Astrocyte (in vitro differentiated cells and primary cell): ENCODE measurements at regions not wholly inside any gene's neighbourhood (a gene's known extent, or its start where the extent isn't known, plus 50 kb on each side); places are given as distances from the start of the nearest gene placed in this dataset.

Source experiments
- DNase-seq: peaks from one replicate; pipeline ENCODE4 v3.0.0-alpha.2; 2010; ENCODE audit warnings: low read depth
- FAIRE-seq: peaks from 2 replicates; lab custom pipeline; 2011; peaks lifted over from hg19 to GRCh38; lab: Jason Lieb, UNC
- H2AFZ ChIP-seq: 2 replicates; pipeline ENCODE4 v1.6.0; 2012; ENCODE audit warnings: low read depth, low read length, inconsistent platforms
- H3K27ac ChIP-seq: 2 replicates; pipeline ENCODE4 v1.5.1; 2011; ENCODE audit warnings: low read depth, low read length, inconsistent platforms
- H3K27me3 ChIP-seq: 2 replicates; pipeline ENCODE4 v1.6.0; 2011; ENCODE audit warnings: low read length, inconsistent platforms; ENCODE audit not compliant: insufficient read depth
- H3K36me3 ChIP-seq: 2 replicates; pipeline ENCODE4 v1.5.1; 2011; ENCODE audit warnings: low read length, inconsistent platforms; ENCODE audit not compliant: insufficient read depth
- H3K4me1 ChIP-seq: 2 replicates; pipeline ENCODE4 v1.5.1; 2011; ENCODE audit warnings: low read length, inconsistent platforms; ENCODE audit not compliant: insufficient read depth
- H3K4me2 ChIP-seq: 2 replicates; pipeline ENCODE4 v1.6.0; 2012; ENCODE audit warnings: low read length, inconsistent platforms
- H3K4me3 ChIP-seq: 2 replicates; pipeline ENCODE4 v1.5.1; 2011; ENCODE audit warnings: low read depth, mild to moderate bottlenecking, low read length, inconsistent platforms; ENCODE audit not compliant: insufficient read depth
- H3K79me2 ChIP-seq: 2 replicates; pipeline ENCODE4 v1.6.0; 2012; ENCODE audit warnings: mild to moderate bottlenecking, low read length, inconsistent platforms; ENCODE audit not compliant: insufficient read depth
- H3K9ac ChIP-seq: 2 replicates; pipeline ENCODE4 v1.6.0; 2012; ENCODE audit warnings: mild to moderate bottlenecking, low read length, inconsistent platforms
- H3K9me3 ChIP-seq: 2 replicates; pipeline ENCODE4 v1.5.1; 2012; ENCODE audit warnings: low read depth, mild to moderate bottlenecking, low read length, inconsistent platforms; ENCODE audit not compliant: insufficient read depth
- H4K20me1 ChIP-seq: 2 replicates; pipeline ENCODE4 v1.6.0; 2012; ENCODE audit warnings: low read length, inconsistent platforms; ENCODE audit not compliant: insufficient read depth
- H3K27ac Mint-ChIP-seq: one replicate; pipeline ENCODE4 v1.8.0; 2021; ENCODE audit warnings: mild to moderate bottlenecking, mixed read lengths; ENCODE audit not compliant: unreplicated experiment
- H3K27me3 Mint-ChIP-seq: one replicate; pipeline ENCODE4 v1.8.0; 2021; ENCODE audit warnings: low read depth, mixed read lengths; ENCODE audit not compliant: unreplicated experiment
- H3K36me3 Mint-ChIP-seq: one replicate; pipeline ENCODE4 v1.8.0; 2021; ENCODE audit warnings: low read depth, mixed read lengths; ENCODE audit not compliant: unreplicated experiment
- H3K4me1 Mint-ChIP-seq: one replicate; pipeline ENCODE4 v1.8.0; 2021; ENCODE audit warnings: low read depth, mixed read lengths; ENCODE audit not compliant: unreplicated experiment
- H3K4me3 Mint-ChIP-seq: one replicate; pipeline ENCODE4 v1.8.0; 2021; ENCODE audit warnings: mild to moderate bottlenecking, moderate library complexity, mixed read lengths; ENCODE audit not compliant: unreplicated experiment
- H3K9me3 Mint-ChIP-seq: one replicate; pipeline ENCODE4 v1.8.0; 2021; ENCODE audit warnings: mild to moderate bottlenecking, mixed read lengths; ENCODE audit not compliant: unreplicated experiment
- EZH2 ChIP-seq: IDR thresholded peaks from 2 replicates; pipeline ENCODE4 v1.6.1; 2012; ENCODE audit warnings: mild to moderate bottlenecking, low read length, inconsistent platforms; ENCODE audit not compliant: insufficient read depth
- TF ChIP-seq, protein P1 (sequence below): IDR thresholded peaks from 2 replicates; pipeline ENCODE4 v1.5.1; 2011; ENCODE audit warnings: low read depth, mild to moderate bottlenecking, inconsistent platforms, low read length, moderate library complexity; ENCODE audit not compliant: insufficient read depth

DNA sequence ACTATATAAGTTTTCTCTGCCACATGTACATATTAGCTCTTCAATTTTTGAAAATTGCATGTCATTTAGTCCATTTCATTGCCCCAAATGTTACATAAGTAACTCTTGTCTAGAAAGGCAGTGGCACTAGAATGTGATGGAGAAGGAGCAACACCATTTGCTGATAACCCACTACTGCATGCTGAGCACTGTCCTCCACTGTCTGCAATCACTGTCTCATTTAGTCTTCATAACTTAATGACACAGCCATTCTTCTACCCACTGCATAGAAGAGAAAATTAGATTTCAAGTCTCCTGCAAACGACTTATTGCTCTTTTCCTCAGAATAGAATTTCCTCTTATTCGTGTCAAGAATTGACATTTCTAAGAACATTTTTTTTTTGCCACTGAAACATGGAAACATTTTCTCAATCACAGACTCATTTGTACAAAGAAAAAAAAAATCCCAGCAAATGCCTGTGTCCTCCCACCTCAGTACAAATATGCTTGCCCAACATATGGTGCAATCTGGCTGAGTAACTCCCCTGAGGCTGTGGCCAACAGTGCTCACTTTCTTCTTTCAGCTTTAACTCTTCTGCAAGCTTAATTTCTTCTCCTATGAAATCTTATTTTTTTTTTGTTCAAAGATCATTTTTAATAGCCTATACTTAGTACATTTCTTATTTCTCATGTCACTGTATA is 768.6 kb upstream of the HS6ST1 start:
- Histone ChIP-seq H3K36me3 (no peaks in the 10 kb centered on the region), H3K27ac (no peak overlapping the region), H3K27me3 (no peaks in the 10 kb centered on the region), H3K4me3 (no peak overlapping the region), H3K4me2 (no peak overlapping the region), H3K4me1 (no peaks in the 10 kb centered on the region), H3K79me2 (no peaks in the 10 kb centered on the region), H3K9ac (no peak overlapping the region), H3K9me3 (no peaks in the 10 kb centered on the region), H2AFZ (no peak overlapping the region), H4K20me1 (no peaks in the 10 kb centered on the region)
- Mint-ChIP-seq H3K4me3 (no peak overlapping the region), H3K36me3 (no peaks in the 10 kb centered on the region), H3K4me1 (peaks cover 9% of the 10 kb centered on the region), H3K27ac (peak overlapping the region; percentile 4), H3K9me3 (no peaks in the 10 kb centered on the region), H3K27me3 (peaks cover 2% of the 10 kb centered on the region)
- TF ChIP-seq, protein P1, sequence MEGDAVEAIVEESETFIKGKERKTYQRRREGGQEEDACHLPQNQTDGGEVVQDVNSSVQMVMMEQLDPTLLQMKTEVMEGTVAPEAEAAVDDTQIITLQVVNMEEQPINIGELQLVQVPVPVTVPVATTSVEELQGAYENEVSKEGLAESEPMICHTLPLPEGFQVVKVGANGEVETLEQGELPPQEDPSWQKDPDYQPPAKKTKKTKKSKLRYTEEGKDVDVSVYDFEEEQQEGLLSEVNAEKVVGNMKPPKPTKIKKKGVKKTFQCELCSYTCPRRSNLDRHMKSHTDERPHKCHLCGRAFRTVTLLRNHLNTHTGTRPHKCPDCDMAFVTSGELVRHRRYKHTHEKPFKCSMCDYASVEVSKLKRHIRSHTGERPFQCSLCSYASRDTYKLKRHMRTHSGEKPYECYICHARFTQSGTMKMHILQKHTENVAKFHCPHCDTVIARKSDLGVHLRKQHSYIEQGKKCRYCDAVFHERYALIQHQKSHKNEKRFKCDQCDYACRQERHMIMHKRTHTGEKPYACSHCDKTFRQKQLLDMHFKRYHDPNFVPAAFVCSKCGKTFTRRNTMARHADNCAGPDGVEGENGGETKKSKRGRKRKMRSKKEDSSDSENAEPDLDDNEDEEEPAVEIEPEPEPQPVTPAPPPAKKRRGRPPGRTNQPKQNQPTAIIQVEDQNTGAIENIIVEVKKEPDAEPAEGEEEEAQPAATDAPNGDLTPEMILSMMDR = no peak
- no peak for TF ChIP-seq EZH2
- FAIRE-seq = no peak
- DNase-seq = no peak

DNA sequence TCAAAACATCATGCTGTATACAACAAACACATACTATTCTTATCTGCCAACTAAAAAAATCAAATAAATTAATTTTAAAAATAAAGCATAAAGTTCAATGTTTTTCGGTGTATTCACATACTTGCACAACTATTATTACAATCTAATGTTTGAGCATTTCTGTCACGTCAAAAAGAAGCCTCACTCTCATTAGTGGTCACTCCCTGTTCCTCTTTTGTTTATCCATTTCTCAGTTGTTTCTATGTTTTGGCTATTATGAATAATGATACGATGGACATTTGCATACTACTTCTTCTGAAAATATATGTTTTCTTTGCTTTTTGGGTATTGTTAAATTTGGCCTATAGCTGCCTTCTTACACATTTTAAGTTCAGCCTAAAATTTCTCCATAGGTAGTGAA is 773.0 kb upstream of the HS6ST1 start:
- Histone ChIP-seq H3K9me3 (no peaks in the 10 kb centered on the region), H3K9ac (no peak overlapping the region), H3K4me1 (no peaks in the 10 kb centered on the region), H3K79me2 (no peaks in the 10 kb centered on the region), H3K27ac (no peak overlapping the region), H3K4me3 (no peak overlapping the region), H3K36me3 (no peaks in the 10 kb centered on the region), H3K4me2 (no peak overlapping the region), H2AFZ (no peak overlapping the region), H4K20me1 (no peaks in the 10 kb centered on the region), H3K27me3 (no peaks in the 10 kb centered on the region)
- DNase-seq (no peak), FAIRE-seq (no peak)
- Mint-ChIP-seq H3K4me3 (no peak overlapping the region), H3K36me3 (no peaks in the 10 kb centered on the region), H3K9me3 (no peaks in the 10 kb centered on the region), H3K4me1 (peaks cover 3% of the 10 kb centered on the region), H3K27me3 (no peaks in the 10 kb centered on the region), H3K27ac (no peak overlapping the region)
- TF ChIP-seq, protein P1 = no peak
- TF ChIP-seq EZH2 = no peak

DNA sequence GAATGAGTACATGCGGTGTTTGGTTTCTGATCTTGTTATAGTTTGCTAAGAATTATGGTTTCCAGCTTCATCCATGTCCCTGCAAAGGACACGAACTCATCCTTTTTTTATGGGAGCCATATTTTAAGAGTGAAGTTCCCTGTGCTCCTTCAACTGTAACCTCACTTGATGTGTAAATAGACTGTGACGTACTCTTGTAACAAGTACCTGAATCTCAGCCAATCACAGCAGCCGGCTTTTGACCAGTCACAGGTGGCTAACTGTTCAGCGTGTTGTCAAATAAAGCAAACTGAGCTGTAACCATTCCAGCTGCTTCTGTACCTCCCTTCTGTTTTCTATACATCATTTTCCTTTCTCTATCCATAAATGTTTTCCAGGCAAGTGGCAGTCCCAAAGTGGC is 774.3 kb upstream of the HS6ST1 start:
- H3K36me3 ChIP-seq = no peaks in the 10 kb centered on the region
- H3K9me3 ChIP-seq = no peaks in the 10 kb centered on the region
- H3K9ac ChIP-seq = no peak overlapping the region
- no peaks in the 10 kb centered on the region for H3K79me2 ChIP-seq
- H3K4me3 ChIP-seq = no peak overlapping the region
- no peak overlapping the region for H3K27ac Mint-ChIP-seq
- FAIRE-seq (no peak), DNase-seq (no peak)
- no peaks in the 10 kb centered on the region for H4K20me1 ChIP-seq
- H3K27me3 Mint-ChIP-seq = no peaks in the 10 kb centered on the region
- no peak for TF ChIP-seq EZH2
- TF ChIP-seq, protein P1 = no peak
- no peaks in the 10 kb centered on the region for H3K36me3 Mint-ChIP-seq
- no peak overlapping the region for H3K4me2 ChIP-seq
- H3K4me3 Mint-ChIP-seq = no peak overlapping the region
- no peak overlapping the region for H3K27ac ChIP-seq
- H2AFZ ChIP-seq = no peak overlapping the region
- no peaks in the 10 kb centered on the region for H3K4me1 ChIP-seq
- H3K9me3 Mint-ChIP-seq = no peaks in the 10 kb centered on the region
- no peaks in the 10 kb centered on the region for H3K27me3 ChIP-seq
- H3K4me1 Mint-ChIP-seq = no peaks in the 10 kb centered on the region
